ENCODE measurements at regions not wholly inside any gene's neighbourhood (a gene's known extent, or its start where the extent isn't known, plus 50 kb on each side); places are given as distances from the start of the nearest gene placed in this dataset.

- H3K79me2 ChIP-seq (replicated peaks; ENCODE audit: insufficient read depth, low read length): no peaks in the 10 kb centered on the region
- no peak overlapping the region for H2AFZ ChIP-seq (ENCODE audit: low read depth, low read length)
These were observed 485.5 kb upstream of the ID2 start for GRCh38 chr2:8196316-8196715.

GRCh38 chr2:8197101-8197500, 484.8 kb upstream of the ID2 start:
- Histone ChIP-seq H3K9me2 (ENCODE audit: insufficient read depth, low read length) (no peaks in the 10 kb centered on the region), H3K27me3 (ENCODE audit: insufficient read depth, low read depth, low read length) (no peaks in the 10 kb centered on the region), H3K27ac (ENCODE audit: low read length) (no peak overlapping the region), H3K36me3 (ENCODE audit: insufficient read depth, low read length) (no peaks in the 10 kb centered on the region), H2AFZ (ENCODE audit: low read depth, low read length) (no peak overlapping the region), H3K4me2 (ENCODE audit: low read length) (no peak overlapping the region), H3K9ac (ENCODE audit: low read length) (no peak overlapping the region), H4K20me1 (ENCODE audit: insufficient read depth) (no peaks in the 10 kb centered on the region), H3K79me2 (replicated peaks; ENCODE audit: insufficient read depth, low read length) (no peaks in the 10 kb centered on the region), H3F3A (ENCODE audit: insufficient read depth, low read length, poor library complexity, severe bottlenecking) (no peaks in the 10 kb centered on the region), H3K9me3 (ENCODE audit: low read length) (no peaks in the 10 kb centered on the region), H3K4me3 (ENCODE audit: low read length) (no peak overlapping the region)
- no peak for TF ChIP-seq REST (IDR thresholded peaks at IDR 0.05; ENCODE audit: borderline replicate concordance)
- TF ChIP-seq TAF1 (IDR thresholded peaks at IDR 0.05; ENCODE audit: low read depth): no peak
- TF ChIP-seq EP300 (conservative IDR thresholded peaks at IDR 0.05; ENCODE audit: poor library complexity, severe bottlenecking): no peak
- no peak for TF ChIP-seq RAD21 (conservative IDR thresholded peaks at IDR 0.05)
- TF ChIP-seq EZH2 (IDR thresholded peaks at IDR 0.05; ENCODE audit: borderline replicate concordance, insufficient read depth, low read length, poor library complexity, severe bottlenecking): no peak
- TF ChIP-seq POLR2AphosphoS5 (IDR thresholded peaks at IDR 0.05): no peak
- TF ChIP-seq MXI1 (conservative IDR thresholded peaks at IDR 0.05; ENCODE audit: poor library complexity, severe bottlenecking): no peak
- TF ChIP-seq SMC3 (conservative IDR thresholded peaks at IDR 0.05; ENCODE audit: poor library complexity): no peak

More at GRCh38 chr2:8196316-8196715, 485.5 kb upstream of the ID2 start:
- H3K9me2 ChIP-seq (ENCODE audit: insufficient read depth, low read length): no peaks in the 10 kb centered on the region
- H3K9me3 ChIP-seq (ENCODE audit: low read length): no peaks in the 10 kb centered on the region
- TF ChIP-seq CTCF (IDR thresholded peaks at IDR 0.05; ENCODE audit: poor library complexity, severe bottlenecking): no peak
- no peak for TF ChIP-seq EZH2 (IDR thresholded peaks at IDR 0.05; ENCODE audit: borderline replicate concordance, insufficient read depth, low read length, poor library complexity, severe bottlenecking)
- no peak for TF ChIP-seq MXI1 (conservative IDR thresholded peaks at IDR 0.05; ENCODE audit: poor library complexity, severe bottlenecking)
- TF ChIP-seq SMC3 (conservative IDR thresholded peaks at IDR 0.05; ENCODE audit: poor library complexity): no peak
- TF ChIP-seq POLR2AphosphoS5 (IDR thresholded peaks at IDR 0.05): no peak
- no peak for TF ChIP-seq REST (IDR thresholded peaks at IDR 0.05; ENCODE audit: borderline replicate concordance)
- TF ChIP-seq RAD21 (conservative IDR thresholded peaks at IDR 0.05): no peak
- no peak for TF ChIP-seq TAF1 (IDR thresholded peaks at IDR 0.05; ENCODE audit: low read depth)
- no peak for TF ChIP-seq EP300 (conservative IDR thresholded peaks at IDR 0.05; ENCODE audit: poor library complexity, severe bottlenecking)
- no peaks in the 10 kb centered on the region for H3K27me3 ChIP-seq (ENCODE audit: insufficient read depth, low read depth, low read length)
- H3K4me3 ChIP-seq (ENCODE audit: low read length): no peak overlapping the region
- H3K9ac ChIP-seq (ENCODE audit: low read length): no peak overlapping the region
- H3K4me2 ChIP-seq (ENCODE audit: low read length): no peak overlapping the region
- H3K27ac ChIP-seq (ENCODE audit: low read length): no peak overlapping the region
- H4K20me1 ChIP-seq (ENCODE audit: insufficient read depth): no peaks in the 10 kb centered on the region
- H3K36me3 ChIP-seq (ENCODE audit: insufficient read depth, low read length): no peaks in the 10 kb centered on the region
- no peaks in the 10 kb centered on the region for H3F3A ChIP-seq (ENCODE audit: insufficient read depth, low read length, poor library complexity, severe bottlenecking)

Measured in neural cell (in vitro differentiated cells).